ENCODE measurements at regions not wholly inside any gene's neighbourhood (a gene's known extent, or its start where the extent isn't known, plus 50 kb on each side); places are given as distances from the start of the nearest gene placed in this dataset.
A peak's percentile ranks its signal among the peaks of the same experiment; 100 is the strongest.
"Not testable (repeated sequence)": the region's sequence is repeated elsewhere in the genome, so short reads cannot be mapped to it uniquely, and the experiment has no call there.

GRCh38 chr17:13131225-13131624, 113.4 kb upstream of the ELAC2 start:
- no peak for DNase-seq

GRCh38 chr17:13129356-13129755, 111.5 kb upstream of the ELAC2 start:
- no peak for DNase-seq

GRCh38 chr17:13128676-13129075, 110.8 kb upstream of the ELAC2 start:
- DNase-seq = no peak

GRCh38 chr17:13127921-13128602, 110.2 kb upstream of the ELAC2 start:
- no peak for DNase-seq

GRCh38 chr17:13120864-13121263, 103.0 kb upstream of the ELAC2 start:
- no peak for DNase-seq

GRCh38 chr17:13118311-13118710, 100.5 kb upstream of the ELAC2 start:
- no peak for DNase-seq

- no peak for DNase-seq
These were observed 99.8 kb upstream of the ELAC2 start for GRCh38 chr17:13117616-13118015.

- peak in 1 of 2 experiments; percentile 38 for DNase-seq
These were observed 96.8 kb upstream of the ELAC2 start for GRCh38 chr17:13114601-13115031.

GRCh38 chr17:13113821-13114525, 96.1 kb upstream of the ELAC2 start:
- no peak for DNase-seq

- no peak for DNase-seq
These were observed 89.9 kb upstream of the ELAC2 start for GRCh38 chr17:13107676-13108235.

GRCh38 chr17:13106171-13106570, 88.3 kb upstream of the ELAC2 start:
- no peak for DNase-seq

GRCh38 chr17:13104576-13104975, 86.7 kb upstream of the ELAC2 start:
- DNase-seq = no peak

- DNase-seq = no peak
These were observed 84.7 kb upstream of the ELAC2 start for GRCh38 chr17:13102477-13102876.

- DNase-seq = no peak
These were observed 82.1 kb upstream of the ELAC2 start for GRCh38 chr17:13099926-13100325.

- DNase-seq = no peak
These were observed 81.4 kb upstream of the ELAC2 start for GRCh38 chr17:13099089-13099735.

GRCh38 chr17:13096291-13096690, 78.5 kb upstream of the ELAC2 start:
- DNase-seq = no peak

- not testable (repeated sequence) for DNase-seq
These were observed 74.2 kb upstream of the ELAC2 start for GRCh38 chr17:13092010-13092409.

- no peak for DNase-seq
These were observed 70.8 kb upstream of the ELAC2 start for GRCh38 chr17:13088666-13089065.

- DNase-seq = no peak
These were observed 70.0 kb upstream of the ELAC2 start for GRCh38 chr17:13087802-13088201.

GRCh38 chr17:13086142-13086769, 68.4 kb upstream of the ELAC2 start:
- DNase-seq = no peak

- no peak for DNase-seq
These were observed 67.8 kb upstream of the ELAC2 start for GRCh38 chr17:13085578-13085977.

- no peak for DNase-seq
These were observed 66.6 kb upstream of the ELAC2 start for GRCh38 chr17:13084420-13084819.

All from SW 1271 (cell line).